OCI-LY3 (cell line): ENCODE measurements at regions not wholly inside any gene's neighbourhood (a gene's known extent, or its start where the extent isn't known, plus 50 kb on each side); places are given as distances from the start of the nearest gene placed in this dataset.

Experiments
- CTCF ChIP-seq: fragments of 200-600, 300-600 bp; sonication (generic); IDR thresholded peaks from 2 replicates; pipeline ENCODE4 v1.5.1; 2014; ENCODE audit warnings: antibody characterized with exemption, low read length, low read depth
- EZH2phosphoT487 ChIP-seq: fragments of 200-600 bp; shearing (Covaris generic); IDR thresholded peaks from 2 replicates; pipeline ENCODE4 v1.6.1; 2018; ENCODE audit warnings: antibody characterized with exemption, mixed run types, low read depth

- no peak for TF ChIP-seq CTCF
- TF ChIP-seq EZH2phosphoT487: no peak
Measured at GRCh38 chr3:30966896-30967295, 72.4 kb upstream of the GADL1 start.
